Sigmoid colon (tissue), 4 donors: ENCODE measurements at regions not wholly inside any gene's neighbourhood (a gene's known extent, or its start where the extent isn't known, plus 50 kb on each side); places are given as distances from the start of the nearest gene placed in this dataset.

Experiments used
- POLR2A ChIP-seq, 2 donors: fragments of 450-650 bp; IDR thresholded peaks; one replicate each; pipeline ENCODE4 v1.6.1; 2016; ENCODE audit warnings: antibody characterized with exemption in 2 of 2, mild to moderate bottlenecking in 2 of 2, moderate library complexity in 2 of 2
- POLR2AphosphoS5 ChIP-seq, 4 donors: sonication (generic); formaldehyde crosslinking; IDR thresholded peaks; one replicate each; pipeline ENCODE4 v1.6.1; 2017; ENCODE audit warnings: antibody characterized with exemption in 4 of 4
- TF ChIP-seq, protein P1 (sequence below), 4 experiments: fragments of 450-650 bp in 3 of 4; fragments of 200-600 bp in 1 of 4; IDR thresholded peaks; one replicate each; pipeline ENCODE4 v1.5.1; 2016 to 2019; ENCODE audit warnings: antibody characterized with exemption in 4 of 4, mild to moderate bottlenecking in 3 of 4, moderate library complexity in 2 of 4

GRCh38 chr11:129312730-129313503 lies 62.7 kb upstream of the BARX2 start:
- TF ChIP-seq POLR2A (IDR thresholded peaks at IDR 0.05) (no peak), POLR2AphosphoS5 (IDR thresholded peaks at IDR 0.05) (no peak)
- TF ChIP-seq, protein P1, sequence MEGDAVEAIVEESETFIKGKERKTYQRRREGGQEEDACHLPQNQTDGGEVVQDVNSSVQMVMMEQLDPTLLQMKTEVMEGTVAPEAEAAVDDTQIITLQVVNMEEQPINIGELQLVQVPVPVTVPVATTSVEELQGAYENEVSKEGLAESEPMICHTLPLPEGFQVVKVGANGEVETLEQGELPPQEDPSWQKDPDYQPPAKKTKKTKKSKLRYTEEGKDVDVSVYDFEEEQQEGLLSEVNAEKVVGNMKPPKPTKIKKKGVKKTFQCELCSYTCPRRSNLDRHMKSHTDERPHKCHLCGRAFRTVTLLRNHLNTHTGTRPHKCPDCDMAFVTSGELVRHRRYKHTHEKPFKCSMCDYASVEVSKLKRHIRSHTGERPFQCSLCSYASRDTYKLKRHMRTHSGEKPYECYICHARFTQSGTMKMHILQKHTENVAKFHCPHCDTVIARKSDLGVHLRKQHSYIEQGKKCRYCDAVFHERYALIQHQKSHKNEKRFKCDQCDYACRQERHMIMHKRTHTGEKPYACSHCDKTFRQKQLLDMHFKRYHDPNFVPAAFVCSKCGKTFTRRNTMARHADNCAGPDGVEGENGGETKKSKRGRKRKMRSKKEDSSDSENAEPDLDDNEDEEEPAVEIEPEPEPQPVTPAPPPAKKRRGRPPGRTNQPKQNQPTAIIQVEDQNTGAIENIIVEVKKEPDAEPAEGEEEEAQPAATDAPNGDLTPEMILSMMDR (IDR thresholded peaks at IDR 0.05): no peak
